Gastroesophageal sphincter (tissue), 4 donors: ENCODE measurements at regions not wholly inside any gene's neighbourhood (a gene's known extent, or its start where the extent isn't known, plus 50 kb on each side); places are given as distances from the start of the nearest gene placed in this dataset.
A peak's percentile ranks its signal among the peaks of the same experiment; 100 is the strongest.

ENCODE experiments used
- ATAC-seq: fragments of 150-250 bp; one replicate; pipeline ENCODE4 v1.9.1; 2016; ENCODE audit warnings: mild to moderate bottlenecking, moderate library complexity
- H3K27ac ChIP-seq, 4 donors: fragments of 200-600 bp; sonication (generic) in 3 of 4; 1 replicate in 3 of 4; 2 replicates in 1 of 4; pipeline ENCODE4 v1.5.1; 2016 to 2019
- H3K27me3 ChIP-seq: fragments of 200-600 bp; sonication (generic); one replicate; pipeline ENCODE4 v1.5.1; 2019
- H3K36me3 ChIP-seq, 2 donors: fragments of 200-600 bp; sonication (generic); one replicate each; pipeline ENCODE4 v1.5.1; 2019; ENCODE audit warnings: control low read depth in 1 of 2
- H3K4me1 ChIP-seq, 3 donors: fragments of 200-600 bp; sonication (generic); 1 replicate in 2 of 3; 2 replicates in 1 of 3; pipeline ENCODE4 v1.5.1; 2016 to 2019; ENCODE audit warnings: control low read depth in 2 of 3
- H3K4me3 ChIP-seq, 2 donors: fragments of 200-600 bp; sonication (generic); one replicate each; pipeline ENCODE4 v1.5.1; 2019; ENCODE audit warnings: mild to moderate bottlenecking in 1 of 2, moderate library complexity in 1 of 2
- H3K9me3 ChIP-seq, 3 donors: fragments of 200-600 bp; sonication (generic); one replicate each; pipeline ENCODE4 v1.5.1; 2017 to 2019; ENCODE audit warnings: control low read depth in 2 of 3
- EP300 ChIP-seq: sonication (generic); formaldehyde crosslinking; IDR thresholded peaks from one replicate; pipeline ENCODE4 v1.6.1; 2017; ENCODE audit warnings: antibody characterized with exemption, mild to moderate bottlenecking
- POLR2A ChIP-seq, 2 donors: fragments of 450-650 bp; IDR thresholded peaks; one replicate each; pipeline ENCODE4 v1.6.1; 2017; ENCODE audit warnings: antibody characterized with exemption in 2 of 2, mild to moderate bottlenecking in 2 of 2, moderate library complexity in 1 of 2
- POLR2AphosphoS5 ChIP-seq: sonication (generic); formaldehyde crosslinking; IDR thresholded peaks from one replicate; pipeline ENCODE4 v1.6.1; 2017; ENCODE audit warnings: antibody characterized with exemption
- WGBS, 2 donors: methylation state at CpG; one replicate each; pipeline ENCODE4 v1.1.5; 2018; ENCODE audit warnings: low coverage in 1 of 2; 5-methylcytosine and 5-hydroxymethylcytosine counted together
- TF ChIP-seq, protein P1 (sequence below), 4 experiments: fragments of 200-600 bp in 2 of 4; fragments of 450-650 bp in 2 of 4; sonication (generic) in 1 of 4; IDR thresholded peaks; one replicate each; pipeline ENCODE4 v1.5.1; 2017 to 2019; ENCODE audit warnings: antibody characterized with exemption in 4 of 4, mild to moderate bottlenecking in 2 of 4, moderate library complexity in 2 of 4

DNA sequence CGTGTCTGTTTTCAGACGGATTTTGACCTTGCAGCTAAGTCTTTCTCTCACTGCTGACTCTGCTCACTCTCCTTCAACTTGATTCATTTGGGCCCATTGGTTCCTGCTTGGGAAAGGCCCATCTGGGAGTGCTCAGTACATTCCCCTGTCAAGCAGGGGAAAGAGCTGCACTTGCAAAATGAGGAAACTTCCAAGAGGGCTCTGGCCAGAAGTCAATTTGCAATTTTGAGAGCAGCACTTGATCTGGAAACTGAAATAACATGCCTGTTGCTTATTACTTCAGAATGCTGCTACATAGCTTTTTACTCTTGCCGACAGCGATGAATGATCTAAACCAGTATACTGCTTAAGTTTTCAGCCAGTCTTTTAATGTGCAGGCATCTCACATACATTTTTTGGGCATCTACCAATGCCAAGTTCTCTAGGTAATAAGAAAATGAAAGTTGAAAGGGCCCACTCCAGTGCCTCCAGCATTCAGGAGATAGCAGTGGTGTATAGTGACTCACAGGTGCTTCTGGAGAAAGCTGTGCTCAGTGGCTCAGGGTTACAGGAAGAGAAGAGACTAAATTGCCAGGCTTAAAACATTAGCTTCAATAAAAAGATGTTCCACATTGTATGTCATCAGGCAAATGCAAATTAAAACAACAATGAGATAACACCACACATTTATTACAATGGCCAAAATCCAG is 70.1 kb upstream of the RORA start:
- H3K9me3 ChIP-seq, result no peaks in the 10 kb centered on the region
- 26 to 52% methylated on average over 2 to 4 of the region's 4 CpGs for WGBS, 2 donors
- H3K4me1 ChIP-seq, result no peaks in the 10 kb centered on the region
- H3K4me3 ChIP-seq, result no peak overlapping the region
- peaks cover 3% of the 10 kb centered on the region for H3K27me3 ChIP-seq
- H3K27ac ChIP-seq, result no peak overlapping the region
- H3K36me3 ChIP-seq, result no peaks in the 10 kb centered on the region
- no peak for TF ChIP-seq POLR2A (IDR thresholded peaks at IDR 0.05)
- TF ChIP-seq, protein P1, sequence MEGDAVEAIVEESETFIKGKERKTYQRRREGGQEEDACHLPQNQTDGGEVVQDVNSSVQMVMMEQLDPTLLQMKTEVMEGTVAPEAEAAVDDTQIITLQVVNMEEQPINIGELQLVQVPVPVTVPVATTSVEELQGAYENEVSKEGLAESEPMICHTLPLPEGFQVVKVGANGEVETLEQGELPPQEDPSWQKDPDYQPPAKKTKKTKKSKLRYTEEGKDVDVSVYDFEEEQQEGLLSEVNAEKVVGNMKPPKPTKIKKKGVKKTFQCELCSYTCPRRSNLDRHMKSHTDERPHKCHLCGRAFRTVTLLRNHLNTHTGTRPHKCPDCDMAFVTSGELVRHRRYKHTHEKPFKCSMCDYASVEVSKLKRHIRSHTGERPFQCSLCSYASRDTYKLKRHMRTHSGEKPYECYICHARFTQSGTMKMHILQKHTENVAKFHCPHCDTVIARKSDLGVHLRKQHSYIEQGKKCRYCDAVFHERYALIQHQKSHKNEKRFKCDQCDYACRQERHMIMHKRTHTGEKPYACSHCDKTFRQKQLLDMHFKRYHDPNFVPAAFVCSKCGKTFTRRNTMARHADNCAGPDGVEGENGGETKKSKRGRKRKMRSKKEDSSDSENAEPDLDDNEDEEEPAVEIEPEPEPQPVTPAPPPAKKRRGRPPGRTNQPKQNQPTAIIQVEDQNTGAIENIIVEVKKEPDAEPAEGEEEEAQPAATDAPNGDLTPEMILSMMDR (IDR thresholded peaks at IDR 0.05), result no peak
- no peak for TF ChIP-seq POLR2AphosphoS5
- peak; percentile 79 for ATAC-seq

GRCh38 chr15:61295239-61295638 is 66.1 kb upstream of the RORA start:
- Histone ChIP-seq H3K27ac (no peak overlapping the region), H3K4me1 (no peaks in the 10 kb centered on the region), H3K36me3 (no peaks in the 10 kb centered on the region), H3K27me3 (peaks cover 2% of the 10 kb centered on the region), H3K4me3 (no peak overlapping the region), H3K9me3 (no peaks in the 10 kb centered on the region)
- ATAC-seq, result no peak
- 80% methylated on average over 3 of the region's 3 CpGs for WGBS, 2 donors
- TF ChIP-seq POLR2A (IDR thresholded peaks at IDR 0.05), result no peak
- TF ChIP-seq, protein P1 (IDR thresholded peaks at IDR 0.05), result no peak
- TF ChIP-seq POLR2AphosphoS5, result no peak
- no peak for TF ChIP-seq EP300

GRCh38 chr15:61282661-61283060 is 53.6 kb upstream of the RORA start:
- H3K27me3 ChIP-seq, result peaks cover 22% of the 10 kb centered on the region
- peaks cover 0 to 4% (median 0%) of the 10 kb centered on the region in 3 donors for H3K9me3 ChIP-seq
- ATAC-seq, result no peak
- H3K4me1 ChIP-seq, result no peaks in the 10 kb centered on the region
- H3K36me3 ChIP-seq, result no peaks in the 10 kb centered on the region
- no peak overlapping the region for H3K4me3 ChIP-seq
- H3K27ac ChIP-seq, result no peak overlapping the region
- 73 to 78% methylated on average over 3 to 4 of the region's 4 CpGs for WGBS, 2 donors
- no peak for TF ChIP-seq POLR2A (IDR thresholded peaks at IDR 0.05)
- TF ChIP-seq POLR2AphosphoS5, result no peak
- TF ChIP-seq, protein P1 (IDR thresholded peaks at IDR 0.05), result no peak
- TF ChIP-seq EP300, result no peak

DNA sequence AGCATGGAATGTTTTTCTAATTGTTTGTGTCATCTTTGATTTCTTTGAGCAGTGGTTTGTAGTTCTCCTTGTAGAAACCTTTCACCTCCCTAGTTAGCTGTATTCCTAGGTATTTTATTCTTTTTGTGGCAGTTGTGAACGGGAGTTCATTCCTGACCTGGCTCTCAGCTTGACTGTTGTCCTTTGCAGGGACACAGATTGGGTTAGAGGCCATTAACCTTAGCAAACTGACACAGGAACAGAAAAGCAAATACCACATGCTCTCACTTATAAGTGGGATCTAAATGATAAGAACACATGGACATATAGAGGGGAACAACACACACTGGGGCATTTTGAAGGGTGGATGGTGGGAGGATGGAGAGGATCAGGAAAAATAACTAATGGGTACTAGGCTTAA is 52.2 kb upstream of the RORA start:
- no peak overlapping the region for H3K27ac ChIP-seq
- ATAC-seq, result no peak
- H3K9me3 ChIP-seq, result peaks cover 0 to 4% (median 0%) of the 10 kb centered on the region in 3 donors
- H3K27me3 ChIP-seq, result peaks cover 22% of the 10 kb centered on the region
- TF ChIP-seq, protein P1 (IDR thresholded peaks at IDR 0.05), result no peak
- no peaks in the 10 kb centered on the region for H3K4me1 ChIP-seq
- no peaks in the 10 kb centered on the region for H3K36me3 ChIP-seq
- WGBS, 2 donors, result 55 to 88% methylated on average over 1 of the region's 1 CpG
- no peak overlapping the region for H3K4me3 ChIP-seq
